ENCODE measurements at regions not wholly inside any gene's neighbourhood (a gene's known extent, or its start where the extent isn't known, plus 50 kb on each side); places are given as distances from the start of the nearest gene placed in this dataset.

DNA sequence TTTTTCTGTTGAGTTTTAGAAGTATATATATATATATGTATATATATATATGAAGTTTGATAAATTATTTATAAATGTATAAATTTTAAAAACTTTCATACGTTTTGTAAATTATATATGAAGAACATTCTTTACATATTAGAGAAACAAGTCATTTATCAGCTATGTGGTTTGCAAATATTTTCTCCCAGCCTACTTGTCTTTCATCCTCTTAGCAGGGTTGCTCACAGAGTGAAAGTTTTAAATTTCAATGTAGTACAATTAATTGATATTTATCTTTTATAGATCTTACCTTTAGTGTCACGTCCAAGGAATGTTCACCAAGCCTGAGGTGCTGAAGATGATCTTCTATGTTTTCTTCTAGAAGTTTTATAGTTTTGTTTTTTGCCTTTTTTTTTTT, 78.3 kb upstream of the HS6ST1 start:
- DNase-seq (no peak), ATAC-seq (no peak)
- Histone ChIP-seq H3K27ac (no peak overlapping the region), H3K27me3 (no peaks in the 10 kb centered on the region), H3K4me3 (no peak overlapping the region), H3K36me3 (replicated peaks in 1 of 2; ENCODE audit: insufficient read depth in 1 of 2, low read depth in 2 of 2) (no peaks in the 10 kb centered on the region), H3K4me1 (peaks cover 11% of the 10 kb centered on the region), H3K9me3 (no peaks in the 10 kb centered on the region)
- 72 to 86% methylated on average over 2 of the region's 2 CpGs for WGBS, 2 donors
- intact Hi-C loops (cut with DNase I) = no loop called here
- no peak for TF ChIP-seq POLR2A (IDR thresholded peaks at IDR 0.05)
- no peak for TF ChIP-seq CTCF (IDR thresholded peaks at IDR 0.05)

- Histone ChIP-seq H3K4me1 (peaks cover 11% of the 10 kb centered on the region), H3K27ac (no peak overlapping the region), H3K27me3 (no peaks in the 10 kb centered on the region), H3K4me3 (no peak overlapping the region), H3K36me3 (replicated peaks in 1 of 2; ENCODE audit: insufficient read depth in 1 of 2, low read depth in 2 of 2) (no peaks in the 10 kb centered on the region), H3K9me3 (no peaks in the 10 kb centered on the region)
- intact Hi-C loops (cut with DNase I) = no loop called here
- 80 to 90% methylated on average over 2 of the region's 2 CpGs for WGBS, 2 donors
- TF ChIP-seq CTCF (IDR thresholded peaks at IDR 0.05) = no peak
- no peak for TF ChIP-seq POLR2A (IDR thresholded peaks at IDR 0.05)
- DNase-seq (no peak), ATAC-seq (no peak)
These were observed 80.6 kb upstream of the HS6ST1 start for GRCh38 chr2:128399256-128399655.

DNA sequence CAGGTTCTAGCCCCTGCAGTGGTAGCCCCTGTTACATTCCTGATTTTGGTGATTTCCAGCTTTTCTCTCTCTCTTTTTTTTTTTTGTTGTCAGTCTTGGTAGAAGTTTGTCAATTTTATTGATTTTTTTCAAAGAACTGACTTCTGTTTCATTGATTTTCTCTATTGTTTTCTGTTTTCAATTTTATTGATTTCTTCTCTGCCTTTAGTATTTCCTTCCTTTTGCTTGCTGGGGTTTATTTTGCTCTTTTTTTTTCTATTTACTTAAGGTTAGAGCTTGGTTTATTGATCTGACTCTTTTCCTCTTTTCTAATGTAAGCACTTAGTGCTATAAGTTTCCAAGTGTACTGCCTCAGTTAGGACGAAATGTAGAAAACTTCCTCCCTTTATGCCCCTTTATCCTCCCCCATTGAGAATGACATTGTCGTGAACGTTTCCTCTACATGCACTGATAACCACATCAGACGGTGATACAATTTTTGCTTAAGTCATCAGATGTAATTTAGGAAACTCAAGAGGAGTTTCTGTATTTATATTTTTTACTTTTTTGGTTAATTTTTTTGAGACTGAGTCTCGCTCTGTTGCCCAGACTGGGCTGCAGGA, 81.1 kb upstream of the HS6ST1 start:
- no peaks in the 10 kb centered on the region for H3K36me3 ChIP-seq (replicated peaks in 1 of 2; ENCODE audit: insufficient read depth in 1 of 2, low read depth in 2 of 2)
- intact Hi-C loops (cut with DNase I) = no loop called here
- ATAC-seq (no peak), DNase-seq (no peak)
- 41 to 50% methylated on average over 5 of the region's 5 CpGs for WGBS, 2 donors
- no peak overlapping the region for H3K4me3 ChIP-seq
- TF ChIP-seq POLR2A (IDR thresholded peaks at IDR 0.05) (no peak), CTCF (IDR thresholded peaks at IDR 0.05) (no peak)
- no peaks in the 10 kb centered on the region for H3K27me3 ChIP-seq
- no peaks in the 10 kb centered on the region for H3K9me3 ChIP-seq
- no peak overlapping the region for H3K27ac ChIP-seq
- peaks cover 12% of the 10 kb centered on the region for H3K4me1 ChIP-seq

DNA sequence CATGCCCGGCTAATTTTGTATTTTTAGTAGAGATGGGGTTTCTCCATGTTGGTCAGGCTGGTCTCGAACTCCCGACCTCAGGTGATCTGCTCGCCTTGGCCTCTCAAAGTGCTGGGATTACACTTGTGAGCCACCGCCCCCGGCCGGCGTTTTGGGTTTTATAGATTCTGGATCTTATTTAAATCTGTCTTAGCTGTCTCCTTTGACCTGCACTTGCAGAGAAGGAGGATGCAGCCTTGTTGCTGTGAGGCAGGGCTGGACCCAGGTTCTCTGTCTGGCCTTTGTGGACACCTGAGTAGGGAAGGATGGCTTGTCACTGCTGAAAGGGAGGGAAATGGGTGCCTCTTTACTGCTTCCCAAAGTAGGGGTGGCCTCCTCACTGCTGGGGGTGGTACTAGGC, 83.0 kb upstream of the HS6ST1 start:
- 94 to 96% methylated on average over 8 of the region's 8 CpGs for WGBS, 2 donors
- intact Hi-C loops (cut with DNase I) = no loop called here
- no peak overlapping the region for H3K27ac ChIP-seq

More for the DNA sequence above, 83.0 kb upstream of the HS6ST1 start:
- Histone ChIP-seq H3K36me3 (replicated peaks in 1 of 2; ENCODE audit: insufficient read depth in 1 of 2, low read depth in 2 of 2) (no peaks in the 10 kb centered on the region), H3K4me3 (no peak overlapping the region), H3K27me3 (no peaks in the 10 kb centered on the region), H3K4me1 (peaks cover 22% of the 10 kb centered on the region), H3K9me3 (no peaks in the 10 kb centered on the region)
- ATAC-seq = no peak
- DNase-seq = peak in 1 of 4 donors; percentile 0
- TF ChIP-seq POLR2A (IDR thresholded peaks at IDR 0.05) (no peak), CTCF (IDR thresholded peaks at IDR 0.05) (no peak)
